Pancreas (tissue), 10 donors: ENCODE measurements at regions not wholly inside any gene's neighbourhood (a gene's known extent, or its start where the extent isn't known, plus 50 kb on each side); places are given as distances from the start of the nearest gene placed in this dataset.

Experiments
- ATAC-seq, 4 donors: fragments of 200-7000 bp; cut with Tn5 transposase; one replicate each; pipeline versions ENCODE4 v1.8.0 to v1.9.1; 2020; ENCODE audit warnings: mild to moderate bottlenecking in 4 of 4, moderate library complexity in 4 of 4
- DNase-seq, 6 donors: peaks; one replicate each; pipeline ENCODE4 v3.0.0-alpha.2; 2020
- FAIRE-seq: peaks from 2 replicates; lab custom pipeline; 2012; peaks lifted over from hg19 to GRCh38; lab: Jason Lieb, UNC
- H3K27ac ChIP-seq, 4 donors: fragments of 200-600 bp; sonication (generic); 1 replicate in 3 of 4; 2 replicates in 1 of 4; pipeline versions ENCODE4 v1.5.0 to v1.8.0; 2020
- H3K27me3 ChIP-seq, 4 donors: fragments of 200-600 bp; one replicate each; pipeline ENCODE4 v1.8.0; 2021
- H3K36me3 ChIP-seq, 3 donors: fragments of 200-600 bp; sonication (generic) in 1 of 3; one replicate each; pipeline versions ENCODE4 v1.5.0 to v1.8.0; 2020 to 2021
- H3K4me1 ChIP-seq, 3 donors: fragments of 200-600 bp; one replicate each; pipeline ENCODE4 v1.8.0; 2021
- H3K4me3 ChIP-seq, 4 donors: fragments of 200-600 bp; sonication (generic) in 2 of 4; one replicate each; pipeline versions ENCODE4 v1.5.0 to v1.8.0; 2020 to 2021
- H3K9me3 ChIP-seq, 4 donors: fragments of 200-600 bp; one replicate each; pipeline ENCODE4 v1.8.0; 2021
- WGBS, 2 donors: extraction: QIAGEN DNeasy Blood & Tissue Kit; methylation state at CpG; one replicate each; pipeline ENCODE4 v1.1.7; 2013; 5-methylcytosine and 5-hydroxymethylcytosine counted together
- intact Hi-C, 3 donors: fragments of 100-400 bp; cut with DNase I; formaldehyde crosslinking; loops; one replicate each; pipeline versions ENCODE4 v1.11.1 to v1.14.2; 2022
- TF ChIP-seq, protein P1 (sequence below), 4 donors: fragments of 200-600 bp; sonication (generic) in 3 of 4; IDR thresholded peaks; one replicate each; pipeline versions ENCODE4 v1.5.0 to v1.8.0; 2021; ENCODE audit warnings: antibody characterized with exemption in 4 of 4
- donor health status: healthy with polysubstance abuse.
- donor health status: DM: no; HTN: no; CAD: no; lungs with moderate emphysema.
- donor health status: DM: no; HTN: no; CAD: no.
- donor health status: control.
- donor health status: control.
- donor health status: Bipolar disorder and iron deficiency.
- donor health status: DM: yes; HTN: yes; CAD: no.
- donor health status: DM: no; HTN: no; CAD: no.
- donor health status: DM: no; HTN: no; CAD: no.
- donor health status: DM: yes; HTN: yes; CAD: no.

DNA sequence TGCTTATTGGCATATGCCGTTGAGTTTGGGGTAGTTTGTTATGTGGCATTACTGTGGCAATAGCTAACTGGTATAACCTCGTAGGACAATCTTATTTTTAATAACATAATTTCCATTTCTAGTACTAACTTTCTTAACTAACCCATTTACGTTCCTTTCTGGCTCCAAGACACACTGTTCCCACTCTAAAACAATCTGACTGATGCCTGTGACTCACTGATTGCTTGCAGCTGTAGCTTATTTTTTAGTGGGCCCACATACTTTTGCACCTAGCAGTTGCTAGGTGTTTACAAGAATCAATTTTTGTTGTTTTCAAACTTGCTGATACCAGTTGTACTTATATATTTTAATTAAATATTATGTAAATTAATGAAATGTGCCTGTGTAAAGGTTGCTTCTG is 52.2 kb downstream of the FAT3 start:
- Histone ChIP-seq H3K36me3 (no peaks in the 10 kb centered on the region), H3K9me3 (no peaks in the 10 kb centered on the region), H3K27ac (no peak overlapping the region), H3K27me3 (no peaks in the 10 kb centered on the region), H3K4me1 (no peaks in the 10 kb centered on the region), H3K4me3 (no peak overlapping the region)
- DNase-seq (no peak), FAIRE-seq (no peak), ATAC-seq (no peak)
- WGBS, 2 donors: 66 to 78% methylated on average over 3 of the region's 3 CpGs
- TF ChIP-seq, protein P1, sequence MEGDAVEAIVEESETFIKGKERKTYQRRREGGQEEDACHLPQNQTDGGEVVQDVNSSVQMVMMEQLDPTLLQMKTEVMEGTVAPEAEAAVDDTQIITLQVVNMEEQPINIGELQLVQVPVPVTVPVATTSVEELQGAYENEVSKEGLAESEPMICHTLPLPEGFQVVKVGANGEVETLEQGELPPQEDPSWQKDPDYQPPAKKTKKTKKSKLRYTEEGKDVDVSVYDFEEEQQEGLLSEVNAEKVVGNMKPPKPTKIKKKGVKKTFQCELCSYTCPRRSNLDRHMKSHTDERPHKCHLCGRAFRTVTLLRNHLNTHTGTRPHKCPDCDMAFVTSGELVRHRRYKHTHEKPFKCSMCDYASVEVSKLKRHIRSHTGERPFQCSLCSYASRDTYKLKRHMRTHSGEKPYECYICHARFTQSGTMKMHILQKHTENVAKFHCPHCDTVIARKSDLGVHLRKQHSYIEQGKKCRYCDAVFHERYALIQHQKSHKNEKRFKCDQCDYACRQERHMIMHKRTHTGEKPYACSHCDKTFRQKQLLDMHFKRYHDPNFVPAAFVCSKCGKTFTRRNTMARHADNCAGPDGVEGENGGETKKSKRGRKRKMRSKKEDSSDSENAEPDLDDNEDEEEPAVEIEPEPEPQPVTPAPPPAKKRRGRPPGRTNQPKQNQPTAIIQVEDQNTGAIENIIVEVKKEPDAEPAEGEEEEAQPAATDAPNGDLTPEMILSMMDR (IDR thresholded peaks at IDR 0.05): no peak
- intact Hi-C loops: no loop called here

DNA sequence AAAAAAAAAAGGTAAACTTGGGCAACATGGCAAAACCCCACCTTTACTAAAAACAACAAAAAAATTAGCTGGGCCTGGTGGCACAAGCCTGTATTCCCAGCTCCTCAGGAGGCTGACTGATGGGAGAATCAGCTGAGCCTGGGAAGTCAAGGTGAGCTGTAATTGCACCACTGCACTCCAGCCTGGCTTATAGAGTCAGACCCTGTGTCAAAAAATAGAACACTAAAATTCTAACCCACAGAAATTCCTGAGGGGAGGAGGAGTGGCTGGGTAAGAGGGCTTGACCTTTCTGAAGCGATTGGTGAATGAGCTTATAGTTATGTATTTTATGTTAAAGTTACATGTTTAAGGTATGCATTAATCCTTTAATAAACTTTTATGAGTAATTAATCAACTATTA is 53.3 kb downstream of the FAT3 start:
- intact Hi-C loops: no loop called here
- H3K27ac ChIP-seq: no peak overlapping the region
- WGBS, 2 donors: 90 to 95% methylated on average over 1 of the region's 1 CpG
- no peaks in the 10 kb centered on the region for H3K36me3 ChIP-seq
- DNase-seq: no peak
- ATAC-seq: no peak
- FAIRE-seq: no peak
- no peaks in the 10 kb centered on the region for H3K9me3 ChIP-seq
- TF ChIP-seq, protein P1 (IDR thresholded peaks at IDR 0.05): no peak
- H3K27me3 ChIP-seq: no peaks in the 10 kb centered on the region
- no peaks in the 10 kb centered on the region for H3K4me1 ChIP-seq
- no peak overlapping the region for H3K4me3 ChIP-seq

- 69 to 71% methylated on average over 1 of the region's 1 CpG for WGBS, 2 donors
- H3K36me3 ChIP-seq: no peaks in the 10 kb centered on the region
- H3K27ac ChIP-seq: no peak overlapping the region
- no peak for ATAC-seq
- H3K9me3 ChIP-seq: no peaks in the 10 kb centered on the region
- no peaks in the 10 kb centered on the region for H3K27me3 ChIP-seq
- H3K4me1 ChIP-seq: no peaks in the 10 kb centered on the region
- H3K4me3 ChIP-seq: no peak overlapping the region
- DNase-seq: no peak
- no peak for FAIRE-seq
- intact Hi-C loops: no loop called here
- TF ChIP-seq, protein P1 (IDR thresholded peaks at IDR 0.05): no peak
These were observed 54.3 kb downstream of the FAT3 start for GRCh38 chr11:92278791-92279433.

- Histone ChIP-seq H3K36me3 (no peaks in the 10 kb centered on the region), H3K27me3 (no peaks in the 10 kb centered on the region), H3K4me3 (no peak overlapping the region), H3K27ac (no peak overlapping the region), H3K9me3 (no peaks in the 10 kb centered on the region), H3K4me1 (no peaks in the 10 kb centered on the region)
- DNase-seq (no peak), FAIRE-seq (no peak), ATAC-seq (no peak)
- TF ChIP-seq, protein P1 (IDR thresholded peaks at IDR 0.05): no peak
- intact Hi-C loops: no loop called here
- WGBS, 2 donors: 57 to 68% methylated on average over 3 of the region's 3 CpGs
These were observed 59.5 kb downstream of the FAT3 start for GRCh38 chr11:92284107-92284506.

GRCh38 chr11:92284558-92284957 is 59.9 kb downstream of the FAT3 start:
- DNase-seq: no peak
- Histone ChIP-seq H3K36me3 (no peaks in the 10 kb centered on the region), H3K27me3 (no peaks in the 10 kb centered on the region), H3K4me1 (no peaks in the 10 kb centered on the region), H3K4me3 (no peak overlapping the region), H3K9me3 (no peaks in the 10 kb centered on the region), H3K27ac (no peak overlapping the region)
- no peak for ATAC-seq
- TF ChIP-seq, protein P1 (IDR thresholded peaks at IDR 0.05): no peak
- intact Hi-C loops: no loop called here
- WGBS, 2 donors: 59 to 67% methylated on average over 5 of the region's 5 CpGs
- FAIRE-seq: no peak
